Liver (tissue), 8 donors: ENCODE measurements at regions not wholly inside any gene's neighbourhood (a gene's known extent, or its start where the extent isn't known, plus 50 kb on each side); places are given as distances from the start of the nearest gene placed in this dataset.

ENCODE experiments used
- DNase-seq: peaks from one replicate; pipeline ENCODE4 v3.0.0-alpha.2; 2017; ENCODE audit warnings: low spot score
- H3K27ac ChIP-seq, 2 donors: one replicate each; pipeline ENCODE4 v1.7.0; 2013; ENCODE audit warnings: inconsistent platforms in 2 of 2, low read length in 2 of 2, control low read depth in 1 of 2, low read depth in 1 of 2, mild to moderate bottlenecking in 1 of 2
- H3K27me3 ChIP-seq, 4 donors: one replicate each; pipeline versions ENCODE4 v1.6.1 to v1.7.0; 2013; ENCODE audit warnings: low read length in 3 of 4, inconsistent platforms in 1 of 4, mild to moderate bottlenecking in 1 of 4, moderate library complexity in 1 of 4; ENCODE audit not compliant: control insufficient read depth in 4 of 4, insufficient read depth in 4 of 4
- H3K36me3 ChIP-seq, 4 donors: one replicate each; pipeline versions ENCODE4 v1.6.1 to v1.7.0; 2013; ENCODE audit warnings: low read length in 3 of 4, mild to moderate bottlenecking in 3 of 4, low read depth in 1 of 4, moderate library complexity in 1 of 4; ENCODE audit not compliant: control insufficient read depth in 4 of 4, insufficient read depth in 3 of 4
- H3K4me1 ChIP-seq, 4 donors: one replicate each; pipeline versions ENCODE4 v1.6.1 to v1.7.0; 2013; ENCODE audit warnings: low read length in 3 of 4, mild to moderate bottlenecking in 3 of 4, moderate library complexity in 1 of 4; ENCODE audit not compliant: control insufficient read depth in 4 of 4, insufficient read depth in 4 of 4
- H3K4me3 ChIP-seq, 3 donors: one replicate each; pipeline versions ENCODE4 v1.6.1 to v1.7.0; 2013; ENCODE audit warnings: low read length in 3 of 3, control low read depth in 1 of 3, low read depth in 1 of 3, mild to moderate bottlenecking in 1 of 3
- H3K9ac ChIP-seq, 2 donors: one replicate each; pipeline ENCODE4 v1.7.0; 2013; ENCODE audit warnings: low read length in 2 of 2, mild to moderate bottlenecking in 2 of 2, moderate library complexity in 2 of 2, control low read depth in 1 of 2, low read depth in 1 of 2
- H3K9me3 ChIP-seq, 4 donors: one replicate each; pipeline versions ENCODE4 v1.6.1 to v1.7.0; 2013; ENCODE audit warnings: low read length in 3 of 4; ENCODE audit not compliant: control insufficient read depth in 4 of 4
- ATF3 ChIP-seq: IDR thresholded peaks from 2 replicates; pipeline ENCODE4 v1.6.1; 2016; ENCODE audit warnings: antibody characterized with exemption
- CTCF ChIP-seq: fragments of 150-350 bp; IDR thresholded peaks from 2 replicates; pipeline ENCODE4 v1.5.1; 2017; ENCODE audit warnings: improper control_type of control experiment, low read depth, low read length; ENCODE audit not compliant: missing input control
- EGR1 ChIP-seq, 2 donors: IDR thresholded peaks; 2 replicates each; pipeline ENCODE4 v1.6.1; 2016 to 2018; ENCODE audit warnings: antibody characterized with exemption in 2 of 2, low read depth in 2 of 2
- FOXA1 ChIP-seq: IDR thresholded peaks from 2 replicates; pipeline ENCODE4 v1.6.1; 2016; ENCODE audit warnings: antibody characterized with exemption
- FOXA2 ChIP-seq: IDR thresholded peaks from 2 replicates; pipeline ENCODE4 v1.6.1; 2016; ENCODE audit warnings: antibody characterized with exemption
- GABPA ChIP-seq, 2 donors: IDR thresholded peaks in 1 of 2; conservative IDR thresholded peaks in 1 of 2; 2 replicates each; pipeline ENCODE4 v1.6.1; 2016; ENCODE audit warnings: antibody characterized with exemption in 2 of 2, mild to moderate bottlenecking in 1 of 2, moderate library complexity in 1 of 2
- HNF4A ChIP-seq, 2 donors: conservative IDR thresholded peaks; 2 replicates each; pipeline ENCODE4 v1.6.1; 2016; ENCODE audit warnings: antibody characterized with exemption in 2 of 2, mild to moderate bottlenecking in 2 of 2
- HNF4G ChIP-seq: IDR thresholded peaks from 2 replicates; pipeline ENCODE4 v1.6.1; 2016; ENCODE audit warnings: antibody characterized with exemption
- JUND ChIP-seq, 2 donors: IDR thresholded peaks; 2 replicates each; pipeline ENCODE4 v1.6.1; 2016; ENCODE audit warnings: antibody characterized with exemption in 2 of 2
- MAX ChIP-seq: IDR thresholded peaks from 2 replicates; pipeline ENCODE4 v1.6.1; 2016; ENCODE audit warnings: antibody characterized with exemption
- NR2F2 ChIP-seq: IDR thresholded peaks from 2 replicates; pipeline ENCODE4 v1.6.1; 2016; ENCODE audit warnings: antibody characterized with exemption
- RAD21 ChIP-seq, 2 donors: IDR thresholded peaks; 2 replicates each; pipeline ENCODE4 v1.6.1; 2016; ENCODE audit warnings: antibody characterized with exemption in 2 of 2, mild to moderate bottlenecking in 2 of 2
- REST ChIP-seq: IDR thresholded peaks from 2 replicates; pipeline ENCODE4 v1.6.1; 2016; ENCODE audit warnings: antibody characterized with exemption, mild to moderate bottlenecking
- RXRA ChIP-seq, 2 donors: IDR thresholded peaks; 2 replicates each; pipeline ENCODE4 v1.6.1; 2017 to 2018; ENCODE audit warnings: antibody characterized with exemption in 2 of 2, mild to moderate bottlenecking in 1 of 2
- SP1 ChIP-seq: IDR thresholded peaks from 2 replicates; pipeline ENCODE4 v1.6.1; 2018; ENCODE audit warnings: antibody characterized with exemption, mild to moderate bottlenecking
- TAF1 ChIP-seq: conservative IDR thresholded peaks from 2 replicates; pipeline ENCODE4 v1.6.1; 2016; ENCODE audit warnings: antibody characterized with exemption, mild to moderate bottlenecking
- YY1 ChIP-seq: IDR thresholded peaks from 2 replicates; pipeline ENCODE4 v1.6.1; 2016; ENCODE audit warnings: antibody characterized with exemption, mild to moderate bottlenecking
- ZBTB33 ChIP-seq: IDR thresholded peaks from 2 replicates; pipeline ENCODE4 v1.6.1; 2016; ENCODE audit warnings: antibody characterized with exemption
- whole genome bisulfite sequencing: extraction: QIAGEN DNeasy Blood & Tissue Kit; methylation state at CpG from one replicate; pipeline ENCODE4 v1.1.7; 2013; 5-methylcytosine and 5-hydroxymethylcytosine counted together
- donor health status: healthy.
- donor health status: healthy.
- donor health status: healthy.
- donor health status: healthy.
- donor health status: healthy.

GRCh38 chr9:31272456-31273295 lies 1111.8 kb upstream of the ACO1 start:
- Histone ChIP-seq H3K9me3 (no peaks in the 10 kb centered on the region), H3K9ac (no peak overlapping the region), H3K27me3 (peaks cover 0 to 2% (median 0%) of the 10 kb centered on the region in 4 donors), H3K27ac (no peak overlapping the region), H3K36me3 (no peaks in the 10 kb centered on the region), H3K4me1 (no peaks in the 10 kb centered on the region), H3K4me3 (no peak overlapping the region)
- no peak for TF ChIP-seq ATF3
- TF ChIP-seq HNF4A (conservative IDR thresholded peaks at IDR 0.05), result no peak
- TF ChIP-seq RXRA (IDR thresholded peaks at IDR 0.05), result no peak
- TF ChIP-seq REST, result no peak
- TF ChIP-seq YY1, result no peak
- no peak for TF ChIP-seq GABPA (IDR thresholded peaks at IDR 0.05 in 1 of 2, conservative IDR thresholded peaks at IDR 0.05 in 1 of 2)
- TF ChIP-seq HNF4G, result no peak
- TF ChIP-seq FOXA1, result no peak
- no peak for TF ChIP-seq FOXA2
- TF ChIP-seq JUND (IDR thresholded peaks at IDR 0.05), result no peak
- TF ChIP-seq CTCF, result no peak
- TF ChIP-seq TAF1, result no peak
- TF ChIP-seq SP1, result no peak
- TF ChIP-seq RAD21 (IDR thresholded peaks at IDR 0.05), result no peak
- TF ChIP-seq EGR1 (IDR thresholded peaks at IDR 0.05; ENCODE audit: low read depth in 2 of 2), result no peak
- no peak for TF ChIP-seq MAX
- no peak for DNase-seq
- 71% methylated on average over 4 of the region's 4 CpGs for WGBS

GRCh38 chr9:31275419-31275818 lies 1109.0 kb upstream of the ACO1 start:
- Histone ChIP-seq H3K36me3 (no peaks in the 10 kb centered on the region), H3K4me3 (no peak overlapping the region), H3K4me1 (no peaks in the 10 kb centered on the region), H3K9ac (no peak overlapping the region), H3K27me3 (peaks cover 0 to 2% (median 0%) of the 10 kb centered on the region in 4 donors), H3K9me3 (no peaks in the 10 kb centered on the region), H3K27ac (no peak overlapping the region)
- no peak for DNase-seq
- WGBS, result 25% methylated on average over 1 of the region's 1 CpG
- TF ChIP-seq EGR1 (IDR thresholded peaks at IDR 0.05; ENCODE audit: low read depth in 2 of 2), result no peak
- TF ChIP-seq ATF3, result no peak
- no peak for TF ChIP-seq MAX
- TF ChIP-seq RAD21 (IDR thresholded peaks at IDR 0.05), result no peak
- no peak for TF ChIP-seq HNF4G
- TF ChIP-seq RXRA (IDR thresholded peaks at IDR 0.05), result no peak
- no peak for TF ChIP-seq ZBTB33
- no peak for TF ChIP-seq JUND (IDR thresholded peaks at IDR 0.05)
- no peak for TF ChIP-seq FOXA2
- no peak for TF ChIP-seq REST
- no peak for TF ChIP-seq TAF1
- no peak for TF ChIP-seq GABPA (IDR thresholded peaks at IDR 0.05 in 1 of 2, conservative IDR thresholded peaks at IDR 0.05 in 1 of 2)
- no peak for TF ChIP-seq SP1
- no peak for TF ChIP-seq NR2F2
- TF ChIP-seq FOXA1, result no peak
